BJ (cell line): ENCODE measurements at regions not wholly inside any gene's neighbourhood (a gene's known extent, or its start where the extent isn't known, plus 50 kb on each side); places are given as distances from the start of the nearest gene placed in this dataset.

Source experiments
- CTCF ChIA-PET: fragments of 350-600 bp; formaldehyde crosslinking; extraction: SDS; loops from one replicate; lab custom pipeline; 2021; ENCODE audit warnings: antibody characterized with exemption, inconsistent platforms; lab: Yijun Ruan, JAX
- POLR2A ChIA-PET: fragments of 300-600 bp; sonication (Branson Sonifier 250); formaldehyde crosslinking; extraction: SDS; loops from one replicate; lab custom pipeline; 2021; ENCODE audit warnings: antibody characterized with exemption; lab: Charles Lee
- DNase-seq: peaks from one replicate; pipeline ENCODE4 v3.0.0-alpha.2; 2011; ENCODE audit warnings: low read depth
- H3K27me3 ChIP-seq: 2 replicates; pipeline ENCODE4 v1.6.0; 2011; ENCODE audit warnings: low read length; ENCODE audit not compliant: control insufficient read depth, insufficient read depth
- H3K36me3 ChIP-seq: 2 replicates; pipeline ENCODE4 v1.5.1; 2011; ENCODE audit warnings: low read length; ENCODE audit not compliant: control insufficient read depth, insufficient read depth
- H3K4me3 ChIP-seq: 2 replicates; pipeline ENCODE4 v1.5.1; 2011; ENCODE audit warnings: low read depth, mild to moderate bottlenecking, control low read depth, low read length
- TF ChIP-seq, protein P1 (sequence below): IDR thresholded peaks from 2 replicates; pipeline ENCODE4 v1.5.1; 2011; ENCODE audit warnings: low read depth, mild to moderate bottlenecking, control low read depth, inconsistent platforms, low read length, moderate library complexity; ENCODE audit not compliant: insufficient read depth

DNA sequence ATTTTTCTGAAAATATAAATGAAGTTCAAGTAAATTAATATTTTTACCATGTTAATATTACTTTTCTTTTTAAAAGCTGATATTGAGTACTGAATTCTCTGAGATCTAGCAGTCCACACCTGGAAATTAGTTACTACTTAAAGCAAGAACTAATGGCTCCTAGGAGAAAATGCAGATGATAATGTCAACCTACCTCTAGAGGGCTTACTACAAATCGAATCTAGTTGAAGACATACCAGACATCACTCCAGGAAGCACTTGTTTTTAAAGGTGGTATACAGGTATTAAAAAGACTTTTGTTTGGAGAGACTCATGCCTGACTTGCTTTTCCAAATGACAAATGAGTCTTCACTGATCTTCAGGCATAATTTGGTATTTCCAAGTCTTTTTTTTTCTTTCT is 516.4 kb upstream of the BOD1L1 start:
- Histone ChIP-seq H3K36me3 (no peaks in the 10 kb centered on the region), H3K27me3 (no peaks in the 10 kb centered on the region), H3K4me3 (no peak overlapping the region)
- ChIA-PET CTCF (interaction anchor here (0.6 to 0.9 kb wide), 2 partner anchors 13 to 24 kb away, joined by 3 read pairs; no protein-coding TSS in a partner anchor), POLR2A (no interaction called here)
- DNase-seq: no peak
- TF ChIP-seq, protein P1, sequence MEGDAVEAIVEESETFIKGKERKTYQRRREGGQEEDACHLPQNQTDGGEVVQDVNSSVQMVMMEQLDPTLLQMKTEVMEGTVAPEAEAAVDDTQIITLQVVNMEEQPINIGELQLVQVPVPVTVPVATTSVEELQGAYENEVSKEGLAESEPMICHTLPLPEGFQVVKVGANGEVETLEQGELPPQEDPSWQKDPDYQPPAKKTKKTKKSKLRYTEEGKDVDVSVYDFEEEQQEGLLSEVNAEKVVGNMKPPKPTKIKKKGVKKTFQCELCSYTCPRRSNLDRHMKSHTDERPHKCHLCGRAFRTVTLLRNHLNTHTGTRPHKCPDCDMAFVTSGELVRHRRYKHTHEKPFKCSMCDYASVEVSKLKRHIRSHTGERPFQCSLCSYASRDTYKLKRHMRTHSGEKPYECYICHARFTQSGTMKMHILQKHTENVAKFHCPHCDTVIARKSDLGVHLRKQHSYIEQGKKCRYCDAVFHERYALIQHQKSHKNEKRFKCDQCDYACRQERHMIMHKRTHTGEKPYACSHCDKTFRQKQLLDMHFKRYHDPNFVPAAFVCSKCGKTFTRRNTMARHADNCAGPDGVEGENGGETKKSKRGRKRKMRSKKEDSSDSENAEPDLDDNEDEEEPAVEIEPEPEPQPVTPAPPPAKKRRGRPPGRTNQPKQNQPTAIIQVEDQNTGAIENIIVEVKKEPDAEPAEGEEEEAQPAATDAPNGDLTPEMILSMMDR: no peak

DNA sequence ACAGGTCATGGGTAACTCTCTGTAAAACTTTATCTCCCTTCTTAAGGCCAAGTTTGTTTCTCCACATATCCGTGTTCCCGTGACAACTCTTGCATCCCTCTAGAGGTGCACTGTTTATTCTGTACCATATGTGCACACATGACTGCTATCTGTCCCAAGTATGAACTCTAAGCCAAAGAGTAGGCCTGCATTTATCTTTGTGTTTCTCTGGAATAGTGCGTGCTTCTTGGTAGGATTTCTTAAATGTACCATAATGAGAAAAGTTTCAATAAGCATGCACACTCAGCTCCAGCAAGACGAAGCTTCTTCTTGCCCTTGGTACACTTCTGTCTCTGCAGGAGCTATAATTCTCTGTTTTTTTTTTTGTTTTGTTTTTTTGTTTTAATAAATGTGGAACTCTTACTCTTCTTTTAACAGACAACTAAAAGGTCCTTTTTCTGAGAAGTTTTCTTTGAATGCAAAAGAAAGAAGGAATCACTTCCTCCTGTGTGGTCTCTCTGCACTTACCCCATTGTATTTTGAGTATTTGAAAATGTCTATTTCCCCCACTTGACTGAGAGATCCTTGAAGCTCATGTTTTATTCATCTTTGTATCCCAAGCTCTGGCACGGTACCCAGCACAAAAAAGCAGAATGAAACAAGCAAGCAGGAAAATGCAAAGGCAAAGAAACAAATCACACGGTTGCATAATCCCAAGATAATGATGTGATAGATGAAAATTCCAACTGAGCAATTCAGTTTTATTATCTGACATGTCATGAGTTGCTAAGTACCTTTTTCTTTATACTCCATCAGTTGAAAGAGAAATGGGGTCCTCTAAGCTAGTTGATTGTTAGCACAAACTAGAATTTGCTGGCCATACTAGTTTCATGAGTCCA is 521.9 kb upstream of the BOD1L1 start:
- CTCF ChIA-PET: interaction anchor here (1.0 kb wide), 1 partner anchor 10 kb away, joined by 3 read pairs; no protein-coding TSS in a partner anchor
- DNase-seq: no peak
- POLR2A ChIA-PET: no interaction called here
- Histone ChIP-seq H3K36me3 (no peaks in the 10 kb centered on the region), H3K27me3 (peaks cover 1% of the 10 kb centered on the region; the same call in 1 of the 2 replicates), H3K4me3 (no peak overlapping the region)
- TF ChIP-seq, protein P1: no peak

DNA sequence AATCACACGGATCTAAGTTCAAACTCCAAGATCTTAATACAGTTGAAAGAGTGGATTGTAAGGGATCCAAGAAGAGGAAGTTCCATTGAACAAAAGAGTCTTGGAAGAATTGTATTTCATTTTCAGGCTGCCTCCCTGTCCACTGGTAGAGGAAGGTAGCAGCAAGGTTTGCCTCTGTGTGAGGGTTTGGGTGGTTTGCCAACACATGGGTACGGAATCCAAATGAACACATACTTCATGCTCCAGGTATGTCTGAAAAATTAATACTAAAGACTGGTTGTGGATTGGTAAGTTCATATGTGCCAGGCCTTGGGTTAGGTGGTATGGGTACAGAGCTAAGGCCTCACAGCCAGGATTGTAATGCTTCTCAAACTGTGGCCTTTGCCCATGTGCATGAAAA is 523.6 kb upstream of the BOD1L1 start:
- TF ChIP-seq, protein P1: no peak
- POLR2A ChIA-PET: no interaction called here
- Histone ChIP-seq H3K36me3 (no peaks in the 10 kb centered on the region), H3K4me3 (no peak overlapping the region), H3K27me3 (peaks cover 1% of the 10 kb centered on the region; the same call in 1 of the 2 replicates)
- DNase-seq: no peak
- CTCF ChIA-PET: no interaction called here

DNA sequence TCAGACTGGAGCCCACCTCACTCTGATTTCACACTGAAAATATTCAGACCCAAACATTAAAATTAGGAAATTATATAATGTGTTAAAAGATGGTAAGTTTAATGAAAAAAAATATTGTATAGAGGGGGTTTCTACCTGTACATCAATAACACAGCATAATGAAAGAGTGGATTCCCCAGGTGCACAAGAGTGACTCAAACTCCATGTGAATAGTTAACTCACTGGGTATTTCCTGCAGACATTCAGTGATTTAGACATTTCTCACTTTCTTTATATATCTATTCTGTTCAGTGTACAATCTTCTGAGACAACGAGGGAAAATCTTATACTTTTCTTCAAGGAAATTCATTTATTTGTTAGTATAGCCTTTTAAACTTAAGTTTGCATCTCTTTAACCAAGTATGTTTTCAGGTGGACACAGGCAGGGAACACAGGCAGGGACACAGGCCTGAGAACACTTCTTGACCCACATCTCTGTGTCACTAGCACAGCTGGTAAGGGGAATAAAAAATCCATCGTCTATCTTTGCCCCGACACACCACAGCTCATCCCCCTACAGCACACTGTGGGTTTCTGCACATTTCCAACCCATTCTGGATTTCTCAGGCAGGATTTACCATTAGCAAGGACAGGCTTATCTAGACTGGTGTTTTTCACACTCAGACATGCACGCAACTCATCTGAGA is 525.5 kb upstream of the BOD1L1 start:
- no peak for DNase-seq
- TF ChIP-seq, protein P1: no peak
- H3K27me3 ChIP-seq: peaks cover 1% of the 10 kb centered on the region; the same call in 1 of the 2 replicates
- no peaks in the 10 kb centered on the region for H3K36me3 ChIP-seq
- no peak overlapping the region for H3K4me3 ChIP-seq
- POLR2A ChIA-PET: no interaction called here
- CTCF ChIA-PET: interaction anchor here (0.6 to 2.1 kb wide), 5 partner anchors 9 to 498 kb away, joined by 3 to 8 read pairs (median 3); no protein-coding TSS in a partner anchor

DNA sequence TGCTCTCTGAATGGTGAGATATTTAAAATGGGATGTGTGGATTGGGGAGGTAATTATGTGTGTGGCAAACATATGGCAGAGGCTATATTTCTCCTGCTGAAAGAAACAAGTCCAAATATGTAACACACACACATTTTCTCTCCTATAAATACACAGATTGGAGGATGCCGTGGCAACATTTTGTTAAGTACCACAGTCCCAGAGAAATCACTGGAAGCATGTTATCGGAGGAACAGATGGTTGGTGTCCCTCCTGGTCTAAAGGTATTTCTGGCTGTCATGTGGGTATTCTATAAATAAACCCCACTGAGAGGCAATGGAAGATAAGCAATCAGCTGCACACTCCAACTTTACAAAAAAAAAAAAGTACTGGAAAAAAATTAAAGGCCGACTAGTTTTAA is 528.3 kb upstream of the BOD1L1 start:
- no peaks in the 10 kb centered on the region for H3K36me3 ChIP-seq
- POLR2A ChIA-PET: no interaction called here
- CTCF ChIA-PET: no interaction called here

More for the DNA sequence above, 528.3 kb upstream of the BOD1L1 start:
- DNase-seq: no peak
- H3K27me3 ChIP-seq: peaks cover 1% of the 10 kb centered on the region; the same call in 1 of the 2 replicates
- TF ChIP-seq, protein P1: no peak
- H3K4me3 ChIP-seq: no peak overlapping the region
